ENCODE measurements at regions not wholly inside any gene's neighbourhood (a gene's known extent, or its start where the extent isn't known, plus 50 kb on each side); places are given as distances from the start of the nearest gene placed in this dataset.

- H3K4me3 ChIP-seq (replicated peaks in 1 of 3; ENCODE audit: low read depth in 2 of 3, low read length in 3 of 3), result no peak overlapping the region
Measured at GRCh38 chr18:22723221-22723620, 209.9 kb upstream of the RBBP8 start.

GRCh38 chr18:22723773-22724172, 209.4 kb upstream of the RBBP8 start:
- Histone ChIP-seq H3K4me3 (replicated peaks in 1 of 3; ENCODE audit: low read depth in 2 of 3, low read length in 3 of 3) (no peak overlapping the region), H3K27me3 (ENCODE audit: control insufficient read depth in 2 of 2, insufficient read depth in 2 of 2, low read length in 2 of 2) (no peaks in the 10 kb centered on the region), H2AFZ (ENCODE audit: insufficient read depth, low read depth, low read length, poor library complexity, severe bottlenecking) (no peak overlapping the region), H3K9ac (ENCODE audit: insufficient read depth, low read length, poor library complexity, severe bottlenecking) (no peak overlapping the region), H3K79me2 (ENCODE audit: insufficient read depth, low read length) (no peaks in the 10 kb centered on the region), H3K9me3 (replicated peaks in 1 of 2; ENCODE audit: control insufficient read depth in 1 of 2, insufficient read depth in 1 of 2, low read length in 2 of 2) (no peaks in the 10 kb centered on the region), H4K20me1 (ENCODE audit: insufficient read depth, low read length) (no peaks in the 10 kb centered on the region), H3K4me1 (ENCODE audit: control insufficient read depth in 1 of 2, insufficient read depth in 2 of 2, low read length in 2 of 2) (no peaks in the 10 kb centered on the region), H3K27ac (ENCODE audit: low read depth in 1 of 2, low read length in 2 of 2) (no peak overlapping the region), H3K4me2 (replicated peaks; ENCODE audit: extremely low read depth, low read length, poor library complexity, severe bottlenecking) (no peak overlapping the region), H3K36me3 (replicated peaks in 1 of 2; ENCODE audit: control insufficient read depth in 1 of 2, insufficient read depth in 2 of 2, low read length in 2 of 2) (no peaks in the 10 kb centered on the region)
- Mint-ChIP-seq H3K27ac (no peak overlapping the region), H3K9me3 (peaks cover 0 to 4% (median 0%) of the 10 kb centered on the region in 7 donors), H3K4me1 (no peaks in the 10 kb centered on the region), H3K36me3 (no peaks in the 10 kb centered on the region), H3K4me3 (no peak overlapping the region), H3K27me3 (ENCODE audit: low read depth in 3 of 3) (peaks cover 0 to 2% (median 0%) of the 10 kb centered on the region in 3 donors)
- TF ChIP-seq, protein P1, sequence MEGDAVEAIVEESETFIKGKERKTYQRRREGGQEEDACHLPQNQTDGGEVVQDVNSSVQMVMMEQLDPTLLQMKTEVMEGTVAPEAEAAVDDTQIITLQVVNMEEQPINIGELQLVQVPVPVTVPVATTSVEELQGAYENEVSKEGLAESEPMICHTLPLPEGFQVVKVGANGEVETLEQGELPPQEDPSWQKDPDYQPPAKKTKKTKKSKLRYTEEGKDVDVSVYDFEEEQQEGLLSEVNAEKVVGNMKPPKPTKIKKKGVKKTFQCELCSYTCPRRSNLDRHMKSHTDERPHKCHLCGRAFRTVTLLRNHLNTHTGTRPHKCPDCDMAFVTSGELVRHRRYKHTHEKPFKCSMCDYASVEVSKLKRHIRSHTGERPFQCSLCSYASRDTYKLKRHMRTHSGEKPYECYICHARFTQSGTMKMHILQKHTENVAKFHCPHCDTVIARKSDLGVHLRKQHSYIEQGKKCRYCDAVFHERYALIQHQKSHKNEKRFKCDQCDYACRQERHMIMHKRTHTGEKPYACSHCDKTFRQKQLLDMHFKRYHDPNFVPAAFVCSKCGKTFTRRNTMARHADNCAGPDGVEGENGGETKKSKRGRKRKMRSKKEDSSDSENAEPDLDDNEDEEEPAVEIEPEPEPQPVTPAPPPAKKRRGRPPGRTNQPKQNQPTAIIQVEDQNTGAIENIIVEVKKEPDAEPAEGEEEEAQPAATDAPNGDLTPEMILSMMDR (IDR thresholded peaks at IDR 0.05), result no peak
- intact Hi-C loops (cut with micrococcal nuclease), result no loop called here
- DNase-seq, result no peak
- WGBS (ENCODE audit: insufficient coverage), result 100% methylated on average over 1 of the region's 2 CpGs

More at GRCh38 chr18:22723221-22723620, 209.9 kb upstream of the RBBP8 start:
- Histone ChIP-seq H3K4me1 (ENCODE audit: control insufficient read depth in 1 of 2, insufficient read depth in 2 of 2, low read length in 2 of 2) (no peaks in the 10 kb centered on the region), H3K9me3 (replicated peaks in 1 of 2; ENCODE audit: control insufficient read depth in 1 of 2, insufficient read depth in 1 of 2, low read length in 2 of 2) (no peaks in the 10 kb centered on the region), H3K79me2 (ENCODE audit: insufficient read depth, low read length) (no peaks in the 10 kb centered on the region), H3K27ac (ENCODE audit: low read depth in 1 of 2, low read length in 2 of 2) (no peak overlapping the region), H3K36me3 (replicated peaks in 1 of 2; ENCODE audit: control insufficient read depth in 1 of 2, insufficient read depth in 2 of 2, low read length in 2 of 2) (no peaks in the 10 kb centered on the region), H3K4me2 (replicated peaks; ENCODE audit: extremely low read depth, low read length, poor library complexity, severe bottlenecking) (no peak overlapping the region), H3K27me3 (ENCODE audit: control insufficient read depth in 2 of 2, insufficient read depth in 2 of 2, low read length in 2 of 2) (no peaks in the 10 kb centered on the region), H3K9ac (ENCODE audit: insufficient read depth, low read length, poor library complexity, severe bottlenecking) (no peak overlapping the region), H4K20me1 (ENCODE audit: insufficient read depth, low read length) (no peaks in the 10 kb centered on the region), H2AFZ (ENCODE audit: insufficient read depth, low read depth, low read length, poor library complexity, severe bottlenecking) (no peak overlapping the region)
- no peaks in the 10 kb centered on the region for H3K36me3 Mint-ChIP-seq
- no peak overlapping the region for H3K4me3 Mint-ChIP-seq
- TF ChIP-seq, protein P1 (IDR thresholded peaks at IDR 0.05), result no peak
- no peak overlapping the region for H3K27ac Mint-ChIP-seq
- DNase-seq, result no peak
- peaks cover 0 to 3% (median 0%) of the 10 kb centered on the region in 7 donors for H3K9me3 Mint-ChIP-seq
- H3K4me1 Mint-ChIP-seq, result no peaks in the 10 kb centered on the region
- WGBS (ENCODE audit: insufficient coverage), result 92% methylated on average over 2 of the region's 2 CpGs
- peaks cover 0 to 2% (median 0%) of the 10 kb centered on the region in 3 donors for H3K27me3 Mint-ChIP-seq (ENCODE audit: low read depth in 3 of 3)
- intact Hi-C loops (cut with micrococcal nuclease), result no loop called here

Data from CD14-positive monocyte (primary cell).